K562 (cell line): ENCODE measurements at regions not wholly inside any gene's neighbourhood (a gene's known extent, or its start where the extent isn't known, plus 50 kb on each side); places are given as distances from the start of the nearest gene placed in this dataset.

ENCODE experiments used
- ATAC-seq: fragments of 200-7000 bp; cut with Tn5 transposase; 3 replicates; pipeline ENCODE4 v1.9.1; 2020; ENCODE audit warnings: moderate library complexity
- BruUV-seq: library from RNA; stranded (reverse); fragments of 400-500 nt; replicated peaks from 2 replicates; lab custom pipeline; 2021; lab: Mats Ljungman, UMichigan
- CTCF ChIA-PET: fragments of 300-600 bp; formaldehyde crosslinking; extraction: SDS; loops from one replicate; lab custom pipeline; 2021; ENCODE audit warnings: low intra/inter-chr PET ratio; lab: Yijun Ruan, JAX
- POLR2A ChIA-PET: fragments of 300-600, 350-650 bp; sonication (Branson Sonifier 250); formaldehyde crosslinking; extraction: SDS; loops from one replicate; lab custom pipeline; 2021; ENCODE audit warnings: antibody characterized with exemption, inconsistent platforms; lab: Yijun Ruan, JAX
- DNase-seq, 4 experiments: peaks; one replicate each; pipeline versions ENCODE4 v3.0.0 to v3.0.0-alpha.2; 2011 to 2018; ENCODE audit warnings: low spot score in 3 of 4, mixed read lengths in 3 of 4; ENCODE audit errors: extremely low read depth in 1 of 4
- FAIRE-seq: peaks from 2 replicates; lab custom pipeline; 2011; peaks lifted over from hg19 to GRCh38; lab: Jason Lieb, UNC
- H2AFZ ChIP-seq: 2 replicates; pipeline ENCODE4 v1.6.0; 2011; ENCODE audit warnings: low read depth, low read length, control low read depth, inconsistent platforms
- H3K27ac ChIP-seq: fragments of 200-600 bp; 3 replicates; pipeline ENCODE4 v1.8.0; 2011; ENCODE audit warnings: low read depth, mild to moderate bottlenecking, control low read depth, inconsistent platforms, low read length, moderate library complexity, mixed read lengths; ENCODE audit errors: extremely low read depth
- H3K27me3 ChIP-seq, 2 experiments: fragments of 300-600 bp in 1 of 2; 2 replicates in 1 of 2; 3 replicates in 1 of 2; pipeline versions ENCODE4 v1.6.0 to v1.8.0; 2011; ENCODE audit warnings: inconsistent platforms in 2 of 2, low read length in 2 of 2, mild to moderate bottlenecking in 1 of 2, mixed read lengths in 1 of 2, moderate library complexity in 1 of 2; ENCODE audit not compliant: control insufficient read depth in 2 of 2, insufficient read depth in 2 of 2
- H3K36me3 ChIP-seq: fragments of 300-600 bp; 3 replicates; pipeline ENCODE4 v1.8.0; 2011; ENCODE audit warnings: mild to moderate bottlenecking, low read length, inconsistent platforms; ENCODE audit not compliant: control insufficient read depth, insufficient read depth
- H3K4me1 ChIP-seq, 2 experiments: fragments of 200-600 bp in 1 of 2; replicated peaks in 1 of 2; 2 replicates in 1 of 2; 3 replicates in 1 of 2; pipeline versions ENCODE4 v1.5.1 to v1.8.0; 2011; ENCODE audit warnings: inconsistent platforms in 2 of 2, low read length in 2 of 2, mild to moderate bottlenecking in 1 of 2, mixed read lengths in 1 of 2, moderate library complexity in 1 of 2; ENCODE audit not compliant: control insufficient read depth in 2 of 2, insufficient read depth in 2 of 2
- H3K4me2 ChIP-seq: 2 replicates; pipeline ENCODE4 v1.6.1; 2011; ENCODE audit warnings: low read length, control low read depth, inconsistent platforms, mixed read lengths; ENCODE audit not compliant: insufficient read depth
- H3K4me3 ChIP-seq: fragments of 200-600 bp; sonication (generic), shearing (Covaris generic); 2 replicates; pipeline ENCODE4 v1.5.1; 2016; ENCODE audit warnings: control low read depth, inconsistent platforms
- H3K79me2 ChIP-seq: fragments of 200-600 bp; 3 replicates; pipeline ENCODE4 v1.8.0; 2011; ENCODE audit warnings: low read length, inconsistent platforms; ENCODE audit not compliant: control insufficient read depth, insufficient read depth
- H3K9ac ChIP-seq, 2 experiments: 2 replicates each; pipeline versions ENCODE4 v1.6.0 to v1.6.1; 2011; ENCODE audit warnings: low read depth in 2 of 2, low read length in 2 of 2, control low read depth in 1 of 2, inconsistent platforms in 1 of 2, mild to moderate bottlenecking in 1 of 2, mixed read lengths in 1 of 2; ENCODE audit not compliant: insufficient read depth in 1 of 2
- H3K9me1 ChIP-seq: one replicate; pipeline ENCODE4 v1.6.0; 2011; ENCODE audit warnings: inconsistent platforms, mild to moderate bottlenecking, low read length, moderate library complexity; ENCODE audit not compliant: control insufficient read depth, insufficient read depth
- H3K9me3 ChIP-seq: replicated peaks from 2 replicates; pipeline ENCODE4 v1.5.1; 2011; ENCODE audit warnings: low read depth, low read length, inconsistent platforms; ENCODE audit not compliant: control insufficient read depth, insufficient read depth
- H4K20me1 ChIP-seq: replicated peaks from 2 replicates; pipeline ENCODE4 v1.6.1; 2011; ENCODE audit warnings: low read length, inconsistent platforms, mixed read lengths; ENCODE audit not compliant: control insufficient read depth, insufficient read depth
- BRF1 ChIP-seq: IDR thresholded peaks from 3 replicates; pipeline ENCODE4 v1.6.1; 2011; ENCODE audit warnings: borderline replicate concordance, mild to moderate bottlenecking; ENCODE audit not compliant: insufficient read length; ENCODE audit errors: extremely low read depth
- CTBP1 ChIP-seq: fragments of 450-650 bp; IDR thresholded peaks from 2 replicates; pipeline ENCODE4 v1.6.1; 2016; ENCODE audit warnings: borderline replicate concordance
- ELK1 ChIP-seq: sonication (generic); formaldehyde crosslinking; IDR thresholded peaks from 2 replicates; pipeline ENCODE4 v1.8.1; 2022; ENCODE audit warnings: missing genetic modification reagents
- GTF2B ChIP-seq: IDR thresholded peaks from 2 replicates; pipeline ENCODE4 v1.6.1; 2011; ENCODE audit not compliant: insufficient read length; ENCODE audit errors: extremely low read depth
- HDAC3 ChIP-seq: fragments of 450-650 bp; IDR thresholded peaks from 2 replicates; pipeline ENCODE4 v1.6.1; 2018; ENCODE audit warnings: borderline replicate concordance, mild to moderate bottlenecking, moderate library complexity; ENCODE audit not compliant: partially characterized antibody
- HDAC6 ChIP-seq: IDR thresholded peaks from 2 replicates; pipeline ENCODE4 v1.6.1; 2012; ENCODE audit warnings: low read depth, mild to moderate bottlenecking, control low read depth, inconsistent platforms, low read length, moderate library complexity
- MED1 ChIP-seq: sonication (generic); formaldehyde crosslinking; IDR thresholded peaks from 2 replicates; pipeline ENCODE4 v1.8.1; 2023; ENCODE audit warnings: missing genetic modification reagents, borderline replicate concordance
- PTTG1 ChIP-seq: fragments of 450-650 bp; IDR thresholded peaks from 2 replicates; pipeline ENCODE4 v1.6.1; 2016; ENCODE audit warnings: low read depth, mild to moderate bottlenecking, missing genetic modification characterization, missing compliant biosample characterization
- RBM14 ChIP-seq: fragments of 200-400 bp; formaldehyde crosslinking; IDR thresholded peaks from 2 replicates; pipeline ENCODE4 v1.6.1; 2018; ENCODE audit warnings: low read depth, mild to moderate bottlenecking, low read length, moderate library complexity, borderline replicate concordance; ENCODE audit not compliant: insufficient read depth
- SAFB ChIP-seq: fragments of 200-400 bp; formaldehyde crosslinking; IDR thresholded peaks from 2 replicates; pipeline ENCODE4 v1.6.1; 2017; ENCODE audit warnings: low read depth, low read length, borderline replicate concordance
- SP1 ChIP-seq: sonication (generic); formaldehyde crosslinking; IDR thresholded peaks from 2 replicates; pipeline ENCODE4 v1.8.1; 2022; ENCODE audit warnings: mild to moderate bottlenecking, missing genetic modification reagents
- STAT6 ChIP-seq: sonication (generic); formaldehyde crosslinking; IDR thresholded peaks from 2 replicates; pipeline ENCODE4 v1.8.1; 2023; ENCODE audit warnings: mild to moderate bottlenecking, missing genetic modification reagents
- ZNF140 ChIP-seq: fragments of 250-450 bp; sonication (Bioruptor Pico); IDR thresholded peaks from 2 replicates; pipeline ENCODE4 v1.8.0; 2021; ENCODE audit warnings: moderate library complexity, mild to moderate bottlenecking, inconsistent platforms
- ZNF165 ChIP-seq: fragments of 250-450 bp; sonication (Bioruptor Pico); IDR thresholded peaks from 2 replicates; pipeline ENCODE4 v1.4.0; 2020; ENCODE audit warnings: borderline replicate concordance
- ZNF431 ChIP-seq: sonication (generic); formaldehyde crosslinking; IDR thresholded peaks from 2 replicates; pipeline ENCODE4 v1.8.0; 2022; ENCODE audit warnings: mild to moderate bottlenecking, missing genetic modification reagents
- ZNF655 ChIP-seq: fragments of 250-450 bp; sonication (Bioruptor Pico); IDR thresholded peaks from 2 replicates; pipeline ENCODE4 v1.5.0; 2021
- ZNF76 ChIP-seq: fragments of 250-450 bp; sonication (Bioruptor Pico); IDR thresholded peaks from 2 replicates; pipeline ENCODE4 v1.4.0; 2020; ENCODE audit warnings: mild to moderate bottlenecking, moderate library complexity, borderline replicate concordance
- WGBS: fragments of 100-300 bp; shearing (Covaris generic); methylation state at CpG from one replicate; pipeline ENCODE4 v1.1.6; 2016; ENCODE audit warnings: low coverage, mixed read lengths; ENCODE audit not compliant: insufficient coverage; ENCODE audit errors: missing lambda C conversion rate; 5-methylcytosine and 5-hydroxymethylcytosine counted together
- in situ Hi-C: fragments of 300-500 bp; cut with MboI; formaldehyde crosslinking; loops from 4 replicates; pipeline ENCODE4 v1.15.0; 2018; ENCODE audit warnings: inconsistent platforms, mixed read lengths
- intact Hi-C: fragments of 100-400 bp; cut with micrococcal nuclease; formaldehyde crosslinking; loops from 2 replicates; pipeline ENCODE4 v1.14.2; 2022

- CTCF ChIA-PET = no interaction called here
- DNase-seq (no peak), ATAC-seq (no peak), FAIRE-seq (no peak)
- no peaks in the 10 kb centered on the region for H3K4me1 ChIP-seq
- peaks cover 0 to 22% of the 10 kb centered on the region in 2 experiments; a peak in 2 of 5 replicates for H3K27me3 ChIP-seq
- H2AFZ ChIP-seq = no peak overlapping the region
- no peaks in the 10 kb centered on the region for H3K36me3 ChIP-seq
- no peak overlapping the region for H3K27ac ChIP-seq
- no peaks in the 10 kb centered on the region for H3K9me3 ChIP-seq
- POLR2A ChIA-PET = interaction anchor here (0.6 kb wide), 1 partner anchor 106 kb away, joined by 3 read pairs; no protein-coding TSS in a partner anchor
- H3K4me2 ChIP-seq = no peak overlapping the region
- H3K9ac ChIP-seq = no peak overlapping the region
- no TSS peak for BruUV-seq
- WGBS = 2% methylated on average over 11 of the region's 15 CpGs
- no peak overlapping the region for H3K4me3 ChIP-seq
- in situ Hi-C loops (no loop called here), intact Hi-C loops (no loop called here)
- no peaks in the 10 kb centered on the region for H3K9me1 ChIP-seq
- no peaks in the 10 kb centered on the region for H3K79me2 ChIP-seq
- H4K20me1 ChIP-seq = no peaks in the 10 kb centered on the region
- TF ChIP-seq ELK1 (CRISPR knock-in tag) = no peak
- TF ChIP-seq RBM14 = no peak
- TF ChIP-seq HDAC6 = no peak
- TF ChIP-seq CTBP1 = no peak
- TF ChIP-seq SP1 = no peak
- no peak for TF ChIP-seq ZNF76 (CRISPR knock-in tag)
- TF ChIP-seq STAT6 = no peak
- no peak for TF ChIP-seq ZNF655 (CRISPR knock-in tag)
- no peak for TF ChIP-seq MED1
- no peak for TF ChIP-seq BRF1
- no peak for TF ChIP-seq PTTG1 (tag)
- no peak for TF ChIP-seq ZNF140 (CRISPR knock-in tag)
- TF ChIP-seq GTF2B = no peak
- TF ChIP-seq SAFB = no peak
- no peak for TF ChIP-seq ZNF431 (CRISPR knock-in tag)
- no peak for TF ChIP-seq ZNF165 (CRISPR knock-in tag)
- no peak for TF ChIP-seq HDAC3
Measured at GRCh38 chr22:44380756-44381486, 68.2 kb upstream of the SHISAL1 start.
